ENCODE measurements at regions not wholly inside any gene's neighbourhood (a gene's known extent, or its start where the extent isn't known, plus 50 kb on each side); places are given as distances from the start of the nearest gene placed in this dataset.

DNA sequence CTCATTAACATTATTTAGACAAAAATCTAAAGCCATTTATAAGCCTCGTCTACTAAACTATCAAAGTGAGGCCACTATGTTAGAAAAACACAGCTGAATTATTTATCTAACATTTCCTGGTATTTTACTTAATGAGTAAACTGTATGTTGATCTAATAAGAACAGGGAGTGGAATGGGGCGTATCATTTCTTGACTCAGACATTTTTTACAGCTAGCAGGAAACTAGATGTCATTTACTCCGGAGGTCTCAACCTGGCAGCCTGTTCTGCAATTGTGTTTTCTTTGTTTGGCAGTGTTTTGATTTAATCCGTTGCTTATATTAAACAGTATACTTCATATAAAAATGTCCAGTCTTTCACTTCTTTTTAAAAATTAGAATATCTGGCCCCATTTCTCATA, 79.1 kb upstream of the ABI3BP start:
- TF ChIP-seq, protein P1, sequence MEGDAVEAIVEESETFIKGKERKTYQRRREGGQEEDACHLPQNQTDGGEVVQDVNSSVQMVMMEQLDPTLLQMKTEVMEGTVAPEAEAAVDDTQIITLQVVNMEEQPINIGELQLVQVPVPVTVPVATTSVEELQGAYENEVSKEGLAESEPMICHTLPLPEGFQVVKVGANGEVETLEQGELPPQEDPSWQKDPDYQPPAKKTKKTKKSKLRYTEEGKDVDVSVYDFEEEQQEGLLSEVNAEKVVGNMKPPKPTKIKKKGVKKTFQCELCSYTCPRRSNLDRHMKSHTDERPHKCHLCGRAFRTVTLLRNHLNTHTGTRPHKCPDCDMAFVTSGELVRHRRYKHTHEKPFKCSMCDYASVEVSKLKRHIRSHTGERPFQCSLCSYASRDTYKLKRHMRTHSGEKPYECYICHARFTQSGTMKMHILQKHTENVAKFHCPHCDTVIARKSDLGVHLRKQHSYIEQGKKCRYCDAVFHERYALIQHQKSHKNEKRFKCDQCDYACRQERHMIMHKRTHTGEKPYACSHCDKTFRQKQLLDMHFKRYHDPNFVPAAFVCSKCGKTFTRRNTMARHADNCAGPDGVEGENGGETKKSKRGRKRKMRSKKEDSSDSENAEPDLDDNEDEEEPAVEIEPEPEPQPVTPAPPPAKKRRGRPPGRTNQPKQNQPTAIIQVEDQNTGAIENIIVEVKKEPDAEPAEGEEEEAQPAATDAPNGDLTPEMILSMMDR (IDR thresholded peaks at IDR 0.05): no peak
- no peak for TF ChIP-seq POLR2A (IDR thresholded peaks at IDR 0.05; ENCODE audit: low read length)
- no peak for TF ChIP-seq BHLHE40 (IDR thresholded peaks at IDR 0.05; ENCODE audit: low read depth, low read length)
- TF ChIP-seq, protein P2, sequence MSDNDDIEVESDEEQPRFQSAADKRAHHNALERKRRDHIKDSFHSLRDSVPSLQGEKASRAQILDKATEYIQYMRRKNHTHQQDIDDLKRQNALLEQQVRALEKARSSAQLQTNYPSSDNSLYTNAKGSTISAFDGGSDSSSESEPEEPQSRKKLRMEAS (IDR thresholded peaks at IDR 0.05): no peak
- no peak for TF ChIP-seq SREBF2 (IDR thresholded peaks at IDR 0.05)
- no peak for TF ChIP-seq SMC3 (IDR thresholded peaks at IDR 0.05)
- no peak for TF ChIP-seq EP300 (IDR thresholded peaks at IDR 0.05)
- no peak for TF ChIP-seq CEBPB (IDR thresholded peaks at IDR 0.05)
- TF ChIP-seq, protein P3, sequence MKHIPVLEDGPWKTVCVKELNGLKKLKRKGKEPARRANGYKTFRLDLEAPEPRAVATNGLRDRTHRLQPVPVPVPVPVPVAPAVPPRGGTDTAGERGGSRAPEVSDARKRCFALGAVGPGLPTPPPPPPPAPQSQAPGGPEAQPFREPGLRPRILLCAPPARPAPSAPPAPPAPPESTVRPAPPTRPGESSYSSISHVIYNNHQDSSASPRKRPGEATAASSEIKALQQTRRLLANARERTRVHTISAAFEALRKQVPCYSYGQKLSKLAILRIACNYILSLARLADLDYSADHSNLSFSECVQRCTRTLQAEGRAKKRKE (CRISPR knock-in tag; IDR thresholded peaks at IDR 0.05; ENCODE audit: low read depth): no peak
- TF ChIP-seq ZFP36 (IDR thresholded peaks at IDR 0.05; ENCODE audit: borderline replicate concordance, partially characterized antibody): no peak
